ENCODE measurements at regions not wholly inside any gene's neighbourhood (a gene's known extent, or its start where the extent isn't known, plus 50 kb on each side); places are given as distances from the start of the nearest gene placed in this dataset.

GRCh38 chr15:79381593-79381992 lies 50.5 kb upstream of the MINAR1 start:
- Histone ChIP-seq H3K9me3 (no peaks in the 10 kb centered on the region), H3K4me3 (replicated peaks in 1 of 3) (no peak overlapping the region), H3K4me1 (peaks cover 3 to 9% of the 10 kb centered on the region in 2 donors), H3K27ac (no peak overlapping the region), H3K27me3 (no peaks in the 10 kb centered on the region), H3K36me3 (no peaks in the 10 kb centered on the region)
- TF ChIP-seq POLR2A (IDR thresholded peaks at IDR 0.05) (no peak), CTCF (IDR thresholded peaks at IDR 0.05) (no peak)
- no peak for DNase-seq
- intact Hi-C loops (cut with DNase I) = loop anchor here (10.0 kb wide), 1 partner anchor 613 kb away; no protein-coding TSS in a partner anchor
